OCI-LY7 (cell line): ENCODE measurements at regions not wholly inside any gene's neighbourhood (a gene's known extent, or its start where the extent isn't known, plus 50 kb on each side); places are given as distances from the start of the nearest gene placed in this dataset.

Source experiments
- BruUV-seq: library from RNA; stranded (reverse); fragments of 400-500 nt; replicated peaks from 2 replicates; lab custom pipeline; 2021; lab: Mats Ljungman, UMichigan
- CTCF ChIA-PET: fragments of 300-600 bp; sonication (Branson Sonifier 250); formaldehyde crosslinking; loops from one replicate; lab custom pipeline; 2022; ENCODE audit warnings: antibody characterized with exemption; ENCODE audit not compliant: unreplicated experiment; lab: Charles Lee
- POLR2A ChIA-PET: fragments of 300-600 bp; sonication (Branson Sonifier 250); formaldehyde crosslinking; loops from one replicate; lab custom pipeline; 2022; ENCODE audit warnings: antibody characterized with exemption; lab: Charles Lee
- DNase-seq: peaks from one replicate; pipeline ENCODE4 v3.0.0-alpha.2; 2015; ENCODE audit warnings: low spot score
- H2AFZ ChIP-seq: fragments of 200-600 bp; sonication (generic), shearing (Covaris generic); 2 replicates; pipeline ENCODE4 v1.6.1; 2014; ENCODE audit warnings: mild to moderate bottlenecking, antibody characterized with exemption, low read length, moderate library complexity
- H3K27ac ChIP-seq: fragments of 200-600 bp; sonication (generic); 2 replicates; pipeline ENCODE4 v1.5.1; 2014; ENCODE audit warnings: mixed run types, low read depth, mild to moderate bottlenecking, moderate library complexity, low read length, inconsistent platforms; ENCODE audit not compliant: poor library complexity, severe bottlenecking
- H3K36me3 ChIP-seq: fragments of 200-600 bp; sonication (generic); 2 replicates; pipeline ENCODE4 v1.6.1; 2014; ENCODE audit warnings: mild to moderate bottlenecking, antibody characterized with exemption, low read length, moderate library complexity, mixed read lengths; ENCODE audit not compliant: insufficient read depth
- H3K4me1 ChIP-seq: fragments of 200-600 bp; sonication (generic); 2 replicates; pipeline ENCODE4 v1.5.1; 2014; ENCODE audit warnings: mild to moderate bottlenecking, low read length; ENCODE audit not compliant: insufficient read depth, poor library complexity, severe bottlenecking
- H3K4me2 ChIP-seq: fragments of 200-600 bp; sonication (generic); 2 replicates; pipeline ENCODE4 v1.6.1; 2014; ENCODE audit warnings: mild to moderate bottlenecking, low read length
- H3K4me3 ChIP-seq: fragments of 200-600 bp; sonication (generic); 2 replicates; pipeline ENCODE4 v1.5.1; 2014; ENCODE audit warnings: mild to moderate bottlenecking, low read depth, low read length; ENCODE audit not compliant: poor library complexity, severe bottlenecking
- H3K79me2 ChIP-seq: fragments of 200-600 bp; sonication (generic); 2 replicates; pipeline ENCODE4 v1.6.1; 2016; ENCODE audit warnings: low read depth, mild to moderate bottlenecking, low read length, moderate library complexity, mixed read lengths; ENCODE audit not compliant: insufficient read depth
- H3K9me2 ChIP-seq: fragments of 200-600 bp; sonication (generic); 2 replicates; pipeline ENCODE4 v1.6.1; 2016; ENCODE audit warnings: mild to moderate bottlenecking, low read length, mixed read lengths; ENCODE audit not compliant: insufficient read depth
- H3K9me3 ChIP-seq: fragments of 200-600 bp; sonication (generic); 2 replicates; pipeline ENCODE4 v1.6.1; 2014; ENCODE audit warnings: mild to moderate bottlenecking, mixed run types, low read length, mixed read lengths
- H4K20me1 ChIP-seq: fragments of 200-600 bp; sonication (generic); 2 replicates; pipeline ENCODE4 v1.6.1; 2014; ENCODE audit warnings: mild to moderate bottlenecking, antibody characterized with exemption, low read length, moderate library complexity, mixed read lengths; ENCODE audit not compliant: insufficient read depth
- CTCF ChIP-seq: fragments of 200-600 bp; sonication (generic); conservative IDR thresholded peaks from 2 replicates; pipeline ENCODE4 v1.5.1; 2014; ENCODE audit warnings: mild to moderate bottlenecking, antibody characterized with exemption, low read length, moderate library complexity, mixed read lengths
- EZH2phosphoT487 ChIP-seq: fragments of 200-600 bp; sonication (generic); IDR thresholded peaks from 2 replicates; pipeline ENCODE4 v1.6.1; 2018; ENCODE audit warnings: low read depth, borderline replicate concordance, mild to moderate bottlenecking, mixed run types, antibody characterized with exemption, low read length, moderate library complexity, mixed read lengths
- intact Hi-C: fragments of 100-400 bp; cut with micrococcal nuclease; formaldehyde crosslinking; loops from one replicate; pipeline ENCODE4 v1.10.0; 2022; ENCODE audit not compliant: unreplicated experiment

GRCh38 chr12:30508205-30508967, 187.3 kb downstream of the IPO8 start:
- Histone ChIP-seq H3K9me2 (no peaks in the 10 kb centered on the region), H3K4me2 (no peak overlapping the region), H3K79me2 (no peaks in the 10 kb centered on the region), H3K4me3 (no peak overlapping the region), H3K9me3 (no peaks in the 10 kb centered on the region), H3K27ac (no peak overlapping the region), H2AFZ (no peak overlapping the region), H4K20me1 (no peaks in the 10 kb centered on the region), H3K4me1 (no peaks in the 10 kb centered on the region), H3K36me3 (no peaks in the 10 kb centered on the region)
- DNase-seq, result no peak
- intact Hi-C loops, result no loop called here
- TF ChIP-seq CTCF, result no peak
- TF ChIP-seq EZH2phosphoT487, result no peak
- CTCF ChIA-PET, result no interaction called here
- POLR2A ChIA-PET, result no interaction called here
- BruUV-seq, result no TSS peak

- intact Hi-C loops, result no loop called here
- no peaks in the 10 kb centered on the region for H3K9me2 ChIP-seq
Observed at GRCh38 chr12:30507576-30507975, 188.1 kb downstream of the IPO8 start.

More at GRCh38 chr12:30507576-30507975, 188.1 kb downstream of the IPO8 start:
- Histone ChIP-seq H3K4me1 (no peaks in the 10 kb centered on the region), H3K9me3 (no peaks in the 10 kb centered on the region), H3K79me2 (no peaks in the 10 kb centered on the region), H2AFZ (no peak overlapping the region), H4K20me1 (no peaks in the 10 kb centered on the region), H3K4me2 (no peak overlapping the region), H3K36me3 (no peaks in the 10 kb centered on the region), H3K27ac (no peak overlapping the region), H3K4me3 (no peak overlapping the region)
- ChIA-PET CTCF (no interaction called here), POLR2A (interaction anchor here (0.5 to 0.7 kb wide), 2 partner anchors 37 to 95 kb away, joined by 3 read pairs; no protein-coding TSS in a partner anchor)
- TF ChIP-seq CTCF (no peak), EZH2phosphoT487 (no peak)
- DNase-seq, result no peak
- BruUV-seq, result no TSS peak
